SIG-M5 treated with dmso at 0.1 percent for 504 hours (cell line): ENCODE measurements at regions not wholly inside any gene's neighbourhood (a gene's known extent, or its start where the extent isn't known, plus 50 kb on each side); places are given as distances from the start of the nearest gene placed in this dataset.
A peak's percentile ranks its signal among the peaks of the same experiment; 100 is the strongest.

ENCODE experiments used
- DNase-seq: peaks from one replicate; lab custom pipeline; 2025; ENCODE audit not compliant: unreplicated experiment; lab: John Stamatoyannopoulos, UW

DNA sequence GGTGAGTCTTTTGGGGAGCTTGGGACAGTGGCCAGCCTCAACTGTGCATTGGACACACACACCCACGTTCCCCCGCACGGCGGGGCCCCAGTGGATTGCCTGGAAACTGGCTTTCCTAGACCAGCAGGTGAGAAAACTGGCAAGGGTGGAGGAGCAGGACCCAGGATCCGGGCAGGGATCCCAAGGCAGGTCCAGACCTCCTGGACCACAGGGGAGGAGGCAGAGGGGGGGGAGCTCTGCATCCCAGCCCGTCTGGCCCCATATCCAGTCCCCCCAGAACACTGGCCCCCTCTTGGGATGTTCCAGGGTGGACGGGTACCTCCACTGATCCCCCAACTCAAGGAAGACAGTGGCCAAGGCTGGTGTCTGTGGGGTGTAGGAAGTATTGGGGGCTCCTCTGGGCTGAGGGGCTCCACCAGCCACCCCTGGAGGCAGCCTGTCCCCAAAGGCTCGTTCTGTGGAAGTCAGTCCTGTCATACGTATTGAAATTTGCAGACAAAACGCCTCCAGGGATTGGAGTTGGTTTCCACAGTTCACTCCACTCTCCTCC, 89.3 kb upstream of the LINC01488 start:
- DNase-seq = no peak

DNA sequence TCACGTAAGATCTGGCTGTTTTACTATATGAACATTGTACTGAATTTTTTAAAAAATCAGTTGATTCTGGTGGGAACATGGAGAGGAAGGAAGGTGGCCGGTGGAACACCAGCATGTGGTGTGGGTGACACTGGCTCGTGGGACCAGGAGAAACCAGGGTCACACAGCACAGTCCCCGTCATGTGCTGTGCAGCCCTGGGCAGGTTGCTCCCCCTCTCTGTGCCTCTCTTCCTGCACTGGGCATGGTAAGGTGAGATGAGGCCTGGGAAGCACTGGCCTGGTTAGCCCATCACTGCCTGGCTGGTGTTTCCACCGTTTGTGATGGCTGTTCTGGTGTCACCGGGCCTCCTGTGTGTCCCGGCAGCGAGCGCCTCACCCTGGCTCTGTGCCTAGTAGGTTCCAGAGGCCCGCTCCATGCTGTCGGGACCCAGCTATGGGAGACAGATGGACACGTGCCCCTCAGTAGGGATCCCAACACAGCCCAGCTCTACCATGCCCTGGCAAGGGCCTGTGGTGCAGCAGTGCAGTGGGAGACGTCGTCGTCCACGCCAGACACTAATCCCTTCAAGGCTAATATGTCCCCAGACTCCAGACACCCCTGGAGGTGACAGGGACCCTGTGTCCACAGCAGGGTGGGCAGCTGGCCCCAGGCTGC, 88.2 kb upstream of the LINC01488 start:
- DNase-seq = no peak

DNA sequence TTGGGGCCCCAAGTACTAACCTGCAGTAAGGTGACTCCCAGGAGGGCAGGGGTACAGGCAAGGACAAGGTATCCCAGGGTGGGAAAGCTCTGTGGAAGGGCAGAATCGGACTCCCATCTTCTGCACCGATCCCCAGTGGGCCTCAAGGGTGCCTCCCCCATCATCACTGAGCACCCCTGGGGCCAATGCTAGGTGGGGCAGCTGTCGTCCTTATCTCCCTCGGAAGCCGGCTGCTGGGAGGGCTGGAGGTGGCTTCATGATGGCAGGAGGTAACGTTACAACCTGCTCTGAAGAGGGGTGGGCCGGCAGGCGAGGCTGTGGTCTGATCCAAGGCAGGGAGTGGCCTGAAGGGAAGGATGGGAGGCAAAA, 87.6 kb upstream of the LINC01488 start:
- DNase-seq = no peak

DNA sequence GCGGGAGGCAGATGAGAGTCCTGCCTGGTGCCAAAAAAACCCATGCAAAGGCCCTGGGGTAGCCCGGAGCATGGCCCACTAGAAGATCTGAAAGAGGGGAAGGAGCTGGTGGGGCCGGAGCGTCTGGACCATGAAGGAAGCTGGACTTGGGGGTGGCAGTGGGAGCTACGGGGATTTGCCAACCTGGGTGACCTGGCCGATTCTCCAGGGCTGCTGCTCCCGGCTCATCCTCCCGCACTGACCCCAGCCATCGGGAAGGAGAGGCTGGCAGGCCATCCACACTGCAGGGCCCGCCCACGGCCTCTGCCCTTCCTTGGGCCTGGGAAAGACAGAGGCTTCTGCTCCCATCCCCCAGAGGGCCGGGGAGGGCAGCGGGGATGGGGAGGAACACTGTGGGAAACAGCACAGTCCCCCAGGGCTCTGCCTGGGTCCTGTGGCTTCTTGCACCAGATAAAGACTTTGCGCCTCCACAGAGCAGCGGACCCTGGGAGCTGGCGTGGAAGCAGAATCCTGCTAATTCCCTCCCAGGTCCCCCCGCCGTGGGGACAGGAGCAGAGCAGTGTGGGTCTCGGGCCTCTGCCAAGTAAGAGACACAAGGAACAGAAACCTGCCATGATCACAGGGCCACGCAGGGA, 87.1 kb upstream of the LINC01488 start:
- no peak for DNase-seq

DNA sequence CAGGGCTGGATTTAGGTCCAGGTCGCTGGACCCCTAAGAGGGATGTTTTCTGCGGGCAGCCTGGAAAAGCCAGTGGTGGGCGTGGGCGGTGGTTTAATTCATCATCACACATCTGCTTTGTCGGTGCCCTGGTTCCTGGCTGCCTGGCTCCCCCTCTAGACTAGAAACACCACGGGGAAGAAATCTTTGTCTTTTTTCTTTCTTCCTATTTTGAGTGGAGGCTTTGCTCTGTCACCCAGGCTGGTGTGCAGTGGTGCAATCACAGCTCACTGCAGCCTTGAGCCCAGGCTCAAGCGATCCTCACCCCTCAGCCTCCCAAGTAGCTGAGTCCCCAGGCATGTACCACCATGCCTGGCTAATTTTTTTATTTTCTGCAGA, 86.6 kb upstream of the LINC01488 start:
- DNase-seq = no peak

DNA sequence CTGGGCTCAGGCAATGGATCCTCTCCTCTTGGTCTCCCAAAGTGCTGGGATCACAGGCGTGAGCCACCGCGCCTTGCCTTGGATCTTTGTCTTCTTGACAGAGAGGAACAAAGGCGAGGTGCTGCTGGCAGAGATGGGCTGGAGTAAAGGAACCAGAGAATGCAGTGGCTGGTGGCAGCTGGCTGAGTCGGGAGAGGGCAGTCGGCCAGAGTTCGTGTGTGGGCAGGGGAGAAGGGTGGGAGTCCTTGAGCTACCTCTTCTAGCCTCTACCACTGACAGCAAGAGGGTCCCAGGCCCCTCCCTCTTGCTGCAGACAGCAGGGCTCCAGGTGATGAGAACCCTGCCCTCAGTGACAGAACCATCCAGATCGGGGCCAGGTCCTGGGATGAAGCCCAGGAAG, 86.2 kb upstream of the LINC01488 start:
- no peak for DNase-seq

DNA sequence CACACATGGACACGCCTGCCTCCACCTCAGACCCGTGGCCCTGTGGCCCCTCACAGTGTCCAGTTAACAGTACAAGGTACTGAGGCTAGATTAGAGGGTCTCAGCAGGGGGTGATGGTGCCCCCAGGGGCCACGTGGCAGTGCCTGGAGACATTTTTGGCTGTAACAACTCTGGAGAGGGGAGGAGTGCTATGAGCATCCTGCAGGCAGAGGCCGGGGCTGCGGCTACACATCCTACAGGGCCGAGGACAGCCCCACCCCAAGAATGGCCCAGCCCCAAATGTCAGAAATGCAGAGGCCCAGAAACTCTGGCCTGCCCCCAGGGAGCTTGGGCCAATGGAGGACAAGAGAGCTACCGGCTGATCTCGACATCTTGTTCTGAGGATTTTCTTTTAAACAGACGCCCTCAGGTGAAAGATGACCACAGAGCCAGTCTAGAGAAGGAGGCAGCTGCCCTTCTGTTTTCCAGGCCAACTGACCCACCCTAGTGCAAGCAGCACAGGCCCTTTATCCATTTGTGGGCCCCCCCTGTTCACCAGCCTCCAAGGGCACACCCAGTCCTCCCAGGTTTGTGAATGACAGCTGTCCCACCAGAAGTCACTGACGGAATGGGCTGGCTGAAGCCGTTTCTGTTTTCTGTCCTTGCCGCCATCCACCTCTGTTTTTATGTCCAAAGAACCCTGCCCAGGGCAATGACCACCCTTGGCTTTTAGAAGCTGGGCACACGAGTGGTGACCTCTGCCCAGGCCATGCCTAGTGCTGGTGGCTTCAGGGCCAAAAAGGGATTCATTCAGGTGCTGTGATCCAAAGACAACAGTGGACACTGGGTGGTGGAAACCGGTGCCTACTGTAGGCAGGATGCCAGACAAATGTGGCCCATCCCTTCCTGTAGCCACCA, 85.2 kb upstream of the LINC01488 start:
- no peak for DNase-seq

DNA sequence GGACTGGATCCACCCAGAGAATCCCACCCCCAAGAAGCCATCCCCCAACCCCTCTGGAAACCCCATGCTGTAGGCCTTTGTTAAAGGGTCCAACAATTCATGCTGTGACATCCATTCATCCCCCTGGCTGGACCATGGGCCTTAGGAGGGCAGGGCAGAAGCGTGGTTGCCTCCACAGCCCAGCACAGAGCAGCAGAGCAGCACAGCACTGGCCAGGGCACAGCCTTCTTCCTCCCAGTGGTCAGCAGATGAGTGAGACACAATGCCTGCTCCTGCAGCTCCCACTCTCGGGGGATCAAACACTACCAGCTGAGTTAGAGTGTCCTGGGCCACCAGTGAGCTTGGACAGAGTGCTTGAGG, 84.5 kb upstream of the LINC01488 start:
- DNase-seq = no peak

DNA sequence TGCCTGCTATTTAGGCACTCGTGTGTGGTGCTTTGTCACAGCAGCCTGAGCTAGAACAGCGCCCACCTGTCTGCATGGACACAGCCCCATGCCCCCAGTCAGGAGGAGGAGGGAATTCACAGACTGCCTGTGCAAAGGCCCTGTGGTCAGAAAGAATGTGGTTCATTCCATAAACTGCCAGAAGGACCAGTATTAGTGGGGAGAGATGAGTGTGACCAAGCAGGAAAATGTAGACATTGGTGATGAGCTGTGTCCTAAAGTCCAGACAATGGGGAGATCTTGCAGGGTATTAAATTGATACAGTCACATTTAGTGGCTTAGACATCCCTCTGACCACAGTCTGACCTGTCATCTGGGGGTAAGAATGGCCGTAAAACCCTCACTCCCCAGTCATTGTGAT, 83.7 kb upstream of the LINC01488 start:
- no peak for DNase-seq

DNA sequence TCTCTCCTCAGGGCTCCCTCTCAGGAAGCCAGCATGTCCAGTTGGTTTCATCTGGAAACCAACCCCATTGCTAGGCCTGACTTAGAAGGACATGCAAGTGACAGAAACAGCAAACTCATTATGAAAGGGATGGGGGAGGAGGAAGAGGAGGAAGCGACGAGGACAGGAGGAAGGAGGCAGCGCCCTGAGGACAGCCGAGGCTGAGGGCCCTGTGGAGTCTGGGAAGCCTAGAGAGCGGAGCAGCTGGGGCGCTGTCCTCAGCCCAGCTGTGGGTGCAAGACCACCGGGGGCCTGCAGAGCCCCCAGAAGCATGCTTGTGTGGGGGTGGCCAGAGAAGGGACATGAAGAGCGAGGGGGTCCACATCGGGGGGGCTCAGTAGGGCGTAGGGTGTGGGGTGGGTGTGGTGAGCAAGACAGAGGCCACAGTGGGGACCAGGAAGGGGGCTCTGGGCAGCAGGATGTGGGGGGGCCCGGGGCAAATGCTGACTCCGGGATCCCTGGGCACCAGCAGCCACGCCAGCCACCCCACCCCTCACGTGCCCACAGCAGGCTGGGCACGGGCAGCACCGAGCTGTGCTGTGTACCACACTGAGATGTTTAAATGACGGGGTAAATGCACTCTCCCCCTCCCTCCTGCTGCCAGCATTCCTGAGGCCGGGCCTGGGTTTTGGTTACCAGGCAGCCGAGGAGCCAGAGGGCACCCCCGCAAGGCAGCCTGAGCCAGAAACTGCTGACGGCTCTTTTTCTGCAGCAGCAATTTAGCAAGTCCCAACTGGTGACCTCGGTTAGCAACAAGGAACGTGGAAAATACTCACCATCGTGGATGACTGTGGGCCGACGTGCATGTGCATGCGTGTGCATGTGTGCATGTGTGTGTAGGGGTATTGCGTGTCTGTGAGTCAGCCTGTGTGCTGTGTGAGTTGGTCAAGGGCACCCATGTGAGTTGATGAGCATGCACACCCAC, 82.7 kb upstream of the LINC01488 start:
- no peak for DNase-seq

DNA sequence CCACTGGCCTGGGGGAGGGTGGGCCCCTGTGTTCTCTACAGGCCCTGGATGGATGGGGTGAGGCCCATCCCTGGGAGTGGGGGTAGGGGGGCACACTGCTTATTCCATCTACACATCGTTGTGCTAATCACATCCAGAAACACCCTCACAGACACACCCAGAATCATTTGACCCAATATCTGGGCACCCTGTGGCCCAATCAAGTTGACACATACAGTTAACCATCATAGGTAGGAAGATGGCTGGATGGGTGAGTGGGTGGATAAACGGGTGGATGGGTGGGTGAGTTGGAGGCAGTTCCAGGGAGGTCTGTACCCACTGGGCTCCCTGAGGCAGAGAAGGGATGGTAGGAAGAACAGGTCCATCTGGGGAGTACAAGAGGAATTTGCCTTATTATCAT, 81.3 kb upstream of the LINC01488 start:
- no peak for DNase-seq

DNA sequence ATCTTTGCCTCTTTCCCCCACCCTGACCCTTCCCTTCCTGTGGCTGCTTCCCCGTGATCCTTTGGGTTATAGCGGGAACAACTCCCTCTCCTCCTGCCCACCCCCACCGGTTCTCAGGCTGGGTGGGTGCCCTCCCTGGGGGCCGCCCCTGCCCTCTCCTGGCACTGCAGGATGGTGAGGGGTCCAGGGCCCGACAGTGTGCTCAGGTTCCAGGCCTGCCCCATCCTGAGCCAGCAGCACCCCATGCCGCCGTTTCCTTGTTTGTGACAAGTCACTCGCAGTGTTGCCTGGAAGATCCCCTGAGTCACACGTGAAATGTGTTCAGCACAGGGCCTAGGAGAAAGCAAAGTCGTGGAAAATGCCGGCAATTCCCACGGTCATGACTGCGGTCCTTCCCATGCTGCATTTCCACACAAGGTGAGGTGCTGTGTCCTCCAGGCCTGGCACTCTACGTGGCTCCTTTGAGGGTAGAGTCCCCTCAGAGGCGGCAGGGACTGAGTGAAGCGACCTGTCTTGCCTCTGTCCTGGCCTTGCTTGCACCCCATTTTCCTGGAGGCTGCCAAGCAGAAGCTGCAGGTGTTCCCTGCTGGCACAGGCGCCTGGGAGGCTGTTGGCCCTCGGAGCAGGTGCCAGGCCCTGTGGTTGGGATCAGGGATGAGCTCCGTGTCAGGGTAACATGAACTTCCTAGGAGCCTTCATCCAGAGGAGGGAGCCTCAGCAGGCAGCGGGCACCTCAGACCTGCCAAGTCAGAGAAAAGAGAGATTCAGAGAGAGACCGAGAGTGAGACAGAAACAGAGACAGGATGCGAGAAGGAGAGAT, 80.5 kb upstream of the LINC01488 start:
- no peak for DNase-seq

DNA sequence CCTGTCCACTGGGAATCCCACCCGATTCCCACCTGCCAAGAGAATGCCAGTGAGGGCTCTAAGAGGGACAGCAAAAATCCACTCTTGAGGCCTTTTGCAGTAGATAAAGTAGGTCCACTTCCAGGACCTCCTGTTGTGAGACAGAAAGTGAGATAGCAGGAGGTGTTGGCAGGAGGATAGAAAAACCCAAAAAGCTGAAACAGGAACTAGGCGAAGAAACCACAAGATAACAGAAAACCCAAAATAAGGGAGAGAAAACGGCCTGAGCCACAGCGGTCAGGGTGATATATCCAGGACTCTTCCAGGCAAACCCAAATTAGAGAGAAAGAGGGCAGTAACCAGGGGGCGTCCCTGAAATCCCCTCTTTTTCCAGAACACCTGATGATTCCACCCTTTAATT, 79.7 kb upstream of the LINC01488 start:
- DNase-seq = peak; percentile 9

DNA sequence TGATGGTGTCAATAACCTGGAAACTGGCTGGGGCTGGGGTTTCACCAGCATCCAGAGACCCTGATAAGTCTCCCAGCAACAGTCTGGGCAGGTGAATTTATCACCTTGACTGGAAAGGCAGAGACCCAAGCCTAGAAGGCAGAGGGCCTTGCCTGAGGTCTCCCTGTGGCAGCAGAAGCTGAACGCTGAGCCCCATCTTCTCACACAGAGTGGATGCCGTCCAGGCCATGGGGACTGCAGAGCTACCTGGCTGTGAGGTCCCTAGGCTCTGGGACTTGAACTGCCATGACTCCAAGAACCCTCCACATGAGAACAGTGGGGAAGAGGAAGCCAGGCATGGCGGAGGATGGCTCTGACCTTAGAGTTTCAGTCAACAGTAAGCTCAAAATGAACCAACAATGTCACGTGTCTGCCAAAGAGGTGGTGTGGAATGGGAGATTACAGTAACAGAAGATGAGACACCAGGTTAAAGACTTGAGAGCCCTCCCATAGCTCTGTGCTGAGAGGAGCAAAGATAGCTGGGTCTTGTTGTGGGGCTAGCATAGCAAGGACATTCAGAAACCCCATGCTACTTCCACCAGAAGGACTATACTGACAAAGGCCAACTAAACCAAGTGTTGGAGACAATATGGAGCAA, 79.1 kb upstream of the LINC01488 start:
- no peak for DNase-seq

DNA sequence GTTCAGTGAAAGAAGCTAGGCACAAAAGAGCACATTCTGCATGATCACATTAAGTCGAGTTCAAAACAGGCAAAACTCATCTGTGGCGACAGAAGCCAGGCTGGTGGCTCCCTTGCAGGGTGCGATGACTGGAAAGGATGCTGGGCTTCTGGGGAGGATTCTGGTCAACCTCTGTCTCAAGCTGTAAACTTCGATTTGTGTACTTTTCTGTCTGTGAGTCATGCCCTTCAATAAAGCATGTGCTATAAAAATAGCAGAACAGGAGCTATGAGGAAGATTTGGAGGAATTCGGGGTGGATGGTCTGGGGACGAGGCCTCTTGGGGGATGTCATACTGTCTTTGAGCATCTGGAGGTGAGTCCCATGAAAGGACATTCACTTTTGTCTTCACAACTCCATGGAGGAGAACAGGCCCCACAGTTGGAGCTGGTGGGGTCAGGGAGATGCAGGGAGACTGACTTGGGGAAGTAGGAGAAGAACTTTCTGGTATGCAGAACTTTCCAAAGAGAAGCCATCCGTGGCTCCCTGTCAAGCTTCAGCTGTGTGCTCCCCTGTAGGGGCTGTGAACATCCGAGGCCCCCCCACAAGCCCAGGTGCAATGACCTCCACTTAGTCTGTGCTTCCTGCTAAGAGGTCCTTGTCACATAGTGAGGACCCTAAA, 77.8 kb upstream of the LINC01488 start:
- no peak for DNase-seq

DNA sequence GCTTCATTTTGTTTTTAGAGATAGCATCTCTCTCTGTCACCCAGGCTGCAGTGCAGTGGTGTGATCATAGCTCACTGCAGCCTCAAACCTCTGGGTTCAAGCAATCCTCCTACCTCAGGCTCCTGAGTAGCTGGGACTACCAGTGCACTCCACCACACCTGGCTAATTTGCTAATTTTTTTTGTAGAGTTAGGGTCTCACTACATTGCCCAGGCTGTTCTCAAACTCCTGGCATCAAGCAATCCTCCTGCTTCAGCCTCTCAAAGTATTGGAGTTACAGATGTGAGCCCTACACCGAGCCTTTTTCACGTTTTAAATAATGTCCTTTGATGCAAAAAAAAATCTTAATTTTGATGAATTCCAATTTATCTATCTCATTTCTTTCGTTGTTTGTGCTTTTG, 75.4 kb upstream of the LINC01488 start:
- DNase-seq = no peak

DNA sequence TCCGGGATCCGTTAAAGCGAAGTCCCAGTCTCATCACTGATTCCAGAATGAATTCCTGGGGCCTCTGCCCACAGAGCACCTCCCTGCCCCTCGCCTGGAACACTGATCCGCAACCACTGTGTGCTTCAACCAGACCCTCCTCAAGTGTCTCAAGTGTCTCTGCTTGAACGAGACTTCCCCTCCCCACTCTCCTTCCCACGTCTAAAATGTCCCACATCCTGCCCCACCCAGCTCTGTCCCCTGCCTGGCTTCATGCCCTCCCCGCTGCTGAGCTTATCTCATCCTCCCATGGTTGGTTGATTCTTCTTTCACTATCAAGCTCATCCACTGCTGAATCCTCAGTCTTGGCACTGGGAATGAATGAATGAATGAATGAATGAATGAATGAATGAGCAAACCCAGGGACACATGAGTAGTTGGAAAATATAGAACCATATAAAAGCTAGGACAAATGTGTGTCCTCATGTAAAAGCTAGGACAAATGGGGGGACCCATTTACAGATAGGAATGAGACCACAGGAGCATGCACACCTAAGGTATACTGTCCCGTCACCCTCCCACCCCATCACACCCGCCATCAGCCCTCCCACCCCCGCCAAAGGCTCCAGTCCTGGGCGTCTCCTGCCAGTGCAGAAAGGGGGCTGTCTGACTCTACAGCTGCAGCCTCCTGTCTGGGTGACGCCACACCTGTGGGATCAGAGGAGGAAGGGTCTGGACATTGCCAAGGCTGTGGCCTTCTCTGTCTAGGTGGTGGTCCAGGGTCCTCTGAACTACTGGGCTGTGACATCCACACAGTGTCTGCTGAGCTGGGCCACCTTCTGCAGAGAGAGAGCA, 71.4 kb upstream of the LINC01488 start:
- no peak for DNase-seq

DNA sequence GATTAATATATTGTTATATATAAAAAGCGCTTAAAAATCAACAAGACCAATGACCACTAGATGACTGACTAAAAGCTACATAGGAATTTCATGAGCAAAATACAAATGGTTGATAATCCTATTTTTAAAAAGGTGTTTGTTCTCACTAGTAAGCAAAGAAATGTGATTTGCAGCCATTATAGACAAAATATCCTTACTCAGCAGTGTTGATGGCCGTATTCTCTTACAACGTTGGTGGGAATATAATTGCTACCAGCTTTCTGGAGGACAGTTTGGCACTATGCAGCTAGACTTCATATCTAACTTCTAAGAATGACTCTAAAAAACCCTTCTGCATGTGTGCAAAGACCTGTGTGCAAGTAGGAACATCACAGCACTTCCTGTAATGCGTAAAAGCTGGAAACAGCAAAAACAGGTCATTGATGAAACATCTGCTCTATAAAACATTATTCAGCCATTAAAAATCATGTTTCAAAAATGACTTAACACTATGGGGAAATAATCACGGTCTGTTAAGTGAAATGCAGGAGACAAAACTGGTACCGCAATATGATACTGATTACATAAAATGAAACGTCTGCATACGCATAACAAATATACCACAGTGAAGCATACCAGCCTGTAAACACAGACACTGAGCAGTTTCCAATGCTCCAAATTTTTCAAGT, 70.1 kb upstream of the LINC01488 start:
- DNase-seq = no peak
